HG02571 (cell line): ENCODE measurements at regions not wholly inside any gene's neighbourhood (a gene's known extent, or its start where the extent isn't known, plus 50 kb on each side); places are given as distances from the start of the nearest gene placed in this dataset.

Experiments
- ATAC-seq: cut with Tn5 transposase; IDR thresholded peaks from one replicate; pipeline ENCODE4 v1.9.1; 2021; ENCODE audit warnings: mild to moderate bottlenecking, moderate library complexity; ENCODE audit not compliant: unreplicated experiment

DNA sequence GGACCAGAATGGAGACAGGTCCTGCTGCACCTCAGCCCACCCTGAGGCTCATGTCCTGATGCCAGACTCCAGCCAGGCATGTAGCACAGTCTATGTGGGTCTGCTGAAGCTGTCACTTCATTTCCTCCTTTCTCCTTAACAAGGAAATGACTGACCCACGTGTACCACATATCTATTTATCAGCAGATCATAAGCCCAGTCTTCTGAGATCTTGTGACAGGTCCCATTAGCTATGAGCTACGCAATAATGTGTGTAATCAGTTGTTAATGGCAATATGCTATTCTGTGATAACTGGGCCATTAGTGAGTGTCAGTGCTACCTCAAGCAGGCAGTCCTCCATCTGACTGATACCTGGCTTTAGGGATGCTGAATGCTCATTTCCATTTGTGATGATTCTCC lies 615.3 kb downstream of the BCL11A start:
- ATAC-seq = no peak

GRCh38 chr2:59936048-59936447 lies 617.4 kb downstream of the BCL11A start:
- ATAC-seq = no peak

GRCh38 chr2:59935005-59935404 lies 618.4 kb downstream of the BCL11A start:
- ATAC-seq = no peak

- ATAC-seq = no peak
Observed at GRCh38 chr2:59933948-59934347, 619.5 kb downstream of the BCL11A start.

DNA sequence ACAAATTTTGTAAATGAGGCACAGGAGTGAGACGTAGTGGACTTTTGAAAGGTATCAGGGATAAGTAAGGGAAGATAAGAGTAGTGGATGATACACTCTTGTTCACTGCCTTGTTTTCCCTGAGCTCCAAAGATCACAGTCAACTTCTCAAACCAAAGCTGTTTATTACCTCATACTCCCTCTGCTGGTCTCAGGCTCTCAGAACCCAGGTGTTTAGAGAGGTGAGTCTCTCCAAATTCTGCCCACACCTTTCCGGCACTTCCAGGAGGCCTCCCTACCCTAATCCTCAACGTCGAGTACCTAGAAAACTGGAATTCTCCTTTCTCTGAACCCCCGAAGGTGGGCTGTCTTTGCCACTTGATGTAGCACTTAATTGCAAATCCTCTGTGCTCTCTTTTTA lies 621.1 kb downstream of the BCL11A start:
- ATAC-seq = no peak

- ATAC-seq = no peak
Observed at GRCh38 chr2:59930430-59930829, 623.0 kb downstream of the BCL11A start.

- no peak for ATAC-seq
Observed at GRCh38 chr2:59926731-59927130, 626.7 kb downstream of the BCL11A start.

GRCh38 chr2:59925321-59925720 lies 628.1 kb downstream of the BCL11A start:
- no peak for ATAC-seq

- ATAC-seq = no peak
Observed at GRCh38 chr2:59924346-59924745, 629.1 kb downstream of the BCL11A start.

DNA sequence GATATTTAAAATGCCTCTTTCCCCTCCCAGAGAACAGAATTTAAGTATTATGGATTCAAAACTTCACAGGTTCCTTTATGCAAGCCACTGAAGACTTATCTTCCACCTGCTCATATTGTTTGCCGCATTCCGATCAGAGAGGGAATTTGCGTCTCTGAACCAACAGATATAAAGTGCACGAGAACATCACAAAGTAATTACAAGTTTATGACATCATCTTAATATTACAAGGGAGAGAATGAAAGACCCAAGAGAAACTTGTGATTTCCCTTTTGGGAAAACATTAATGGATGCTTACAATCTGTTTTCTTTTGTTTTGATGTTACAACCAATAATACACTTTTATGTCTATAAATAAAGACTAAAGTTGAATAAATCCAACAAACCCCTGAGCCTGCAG lies 631.0 kb downstream of the BCL11A start:
- no peak for ATAC-seq

GRCh38 chr2:59921743-59922142 lies 631.7 kb downstream of the BCL11A start:
- ATAC-seq = no peak

DNA sequence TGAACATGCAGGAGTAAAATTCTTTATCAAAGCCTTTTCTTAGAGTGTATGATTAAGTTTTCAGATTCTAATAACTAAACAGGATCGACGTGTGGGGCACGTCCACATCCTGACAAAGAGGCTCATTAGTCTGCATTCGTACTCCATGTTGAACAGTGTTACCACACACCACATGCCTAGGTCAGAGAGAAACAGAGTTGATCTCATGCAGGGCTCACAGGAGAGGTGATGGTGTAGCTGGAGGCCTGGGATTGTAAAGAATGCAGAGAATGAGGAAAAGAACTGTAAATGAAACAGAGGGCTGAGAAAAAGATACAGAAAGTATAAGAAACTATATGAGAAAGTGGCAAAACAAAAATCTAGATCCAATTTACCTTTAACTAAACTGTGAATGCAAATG lies 632.5 kb downstream of the BCL11A start:
- ATAC-seq = no peak

DNA sequence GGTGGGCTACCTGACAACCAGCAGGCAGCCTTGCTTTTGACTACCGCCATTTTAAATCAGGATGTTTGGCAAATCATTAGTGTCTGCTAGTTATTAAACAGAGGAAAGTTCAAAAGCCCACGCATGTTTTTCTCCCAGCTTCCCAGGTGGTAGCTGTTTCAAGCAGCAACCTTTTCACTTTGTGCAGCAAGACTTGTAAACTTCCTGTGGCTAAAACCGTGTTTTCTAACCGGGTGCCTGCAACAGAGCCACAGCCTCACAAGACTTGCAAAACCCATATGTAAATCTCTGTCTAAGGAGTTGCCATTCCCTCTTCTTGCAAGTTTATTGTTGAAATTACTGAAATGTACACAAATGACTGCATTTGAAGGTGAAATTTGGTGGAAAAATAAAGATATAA lies 633.1 kb downstream of the BCL11A start:
- no peak for ATAC-seq

- no peak for ATAC-seq
Observed at GRCh38 chr2:59919579-59919978, 633.9 kb downstream of the BCL11A start.

GRCh38 chr2:59912042-59912441 lies 641.4 kb downstream of the BCL11A start:
- no peak for ATAC-seq

- no peak for ATAC-seq
Observed at GRCh38 chr2:59910166-59910565, 643.3 kb downstream of the BCL11A start.

DNA sequence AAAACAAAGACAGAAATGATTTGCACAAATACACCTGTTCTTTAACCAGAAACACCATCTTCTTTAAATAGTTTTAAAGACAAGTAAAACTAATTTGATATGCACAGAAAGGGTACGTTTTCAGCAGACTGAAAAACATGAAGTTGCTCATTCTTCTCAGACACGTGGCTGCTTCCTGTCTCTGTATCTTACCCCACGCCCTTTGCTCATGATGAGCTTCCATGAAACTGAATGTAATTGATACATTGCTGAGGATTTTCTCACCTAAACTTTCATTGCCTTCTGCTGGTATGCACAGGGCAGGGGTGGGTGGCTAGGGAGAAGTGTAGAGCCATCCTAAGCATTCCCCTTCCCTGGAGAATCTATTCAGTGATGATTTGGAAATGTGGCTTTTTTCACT lies 644.3 kb downstream of the BCL11A start:
- no peak for ATAC-seq

DNA sequence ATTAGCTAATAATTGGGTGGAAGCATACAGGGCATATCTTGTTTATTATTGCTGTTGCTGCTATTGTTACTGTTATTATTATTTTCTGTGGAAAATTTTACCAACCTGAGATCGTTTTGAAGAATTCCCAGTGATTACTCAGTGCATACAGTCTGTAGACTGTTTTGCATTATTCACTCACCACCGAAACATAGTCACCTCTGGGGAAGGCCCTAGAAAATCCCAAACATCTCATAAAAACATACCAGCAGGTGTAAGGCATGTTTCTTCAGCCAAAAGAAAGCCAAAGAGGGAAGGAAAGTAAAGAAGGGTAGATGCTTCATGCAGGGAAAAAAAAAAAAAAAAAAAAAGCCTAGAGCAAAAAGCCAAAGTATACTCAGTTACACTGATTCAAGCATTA lies 647.7 kb downstream of the BCL11A start:
- ATAC-seq = no peak

DNA sequence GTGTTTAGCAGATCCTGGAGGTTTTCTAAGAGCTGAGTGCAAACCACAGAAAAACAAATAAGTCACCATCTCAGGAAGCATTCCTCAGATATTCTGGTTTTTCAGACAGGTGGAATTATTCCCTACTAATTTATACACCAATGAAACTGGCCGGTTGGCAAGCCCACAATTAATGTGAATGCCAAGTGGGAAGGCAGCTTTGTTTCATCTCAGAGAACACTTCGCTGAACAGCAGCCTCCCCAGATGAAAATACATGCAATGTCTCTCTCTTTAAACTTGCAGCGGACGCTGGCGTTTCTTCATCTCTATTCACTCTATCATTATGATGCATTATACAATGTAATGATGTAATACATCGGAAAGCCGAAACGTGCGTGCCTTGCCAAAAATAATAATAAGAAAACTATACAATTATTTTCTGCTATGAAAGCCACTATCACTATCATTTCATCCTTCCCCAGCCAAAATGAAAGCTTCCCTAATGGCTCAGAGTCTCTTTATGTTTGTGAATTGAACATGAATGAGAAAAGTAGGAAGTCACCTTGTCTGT lies 649.4 kb downstream of the BCL11A start:
- ATAC-seq = no peak

DNA sequence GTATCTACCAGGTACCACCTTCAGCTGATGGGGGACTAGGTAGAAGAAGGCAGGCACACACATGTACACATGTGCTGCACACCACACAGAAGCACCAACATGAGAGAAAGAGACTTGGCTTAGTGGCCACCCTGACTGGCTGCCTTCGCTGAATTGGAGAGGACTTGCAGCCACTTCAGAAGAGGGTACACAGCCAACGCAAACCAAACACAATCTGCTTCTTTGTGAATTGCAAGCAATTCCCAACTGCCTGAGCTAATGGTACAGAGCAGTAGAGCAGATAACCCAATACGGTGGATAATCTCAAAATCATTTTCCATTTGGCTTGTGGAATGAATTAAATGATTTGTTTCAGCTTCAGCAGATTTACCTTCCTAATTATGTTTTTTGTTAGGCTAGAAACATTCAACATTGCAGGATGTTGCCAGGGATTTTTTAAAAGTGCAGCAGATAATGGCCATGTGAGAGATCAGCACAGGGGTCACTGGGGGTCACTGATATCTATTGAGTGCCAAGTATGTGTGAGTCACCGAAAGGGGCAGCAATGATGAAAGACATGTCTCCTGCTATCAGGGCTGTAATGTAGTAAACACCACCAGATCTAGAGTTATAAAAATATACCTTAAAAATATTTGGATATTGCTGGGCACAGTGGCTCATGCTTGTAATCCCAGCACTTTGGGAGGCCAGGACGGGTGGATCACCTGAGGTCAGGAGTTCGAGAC lies 652.6 kb downstream of the BCL11A start:
- ATAC-seq = no peak

DNA sequence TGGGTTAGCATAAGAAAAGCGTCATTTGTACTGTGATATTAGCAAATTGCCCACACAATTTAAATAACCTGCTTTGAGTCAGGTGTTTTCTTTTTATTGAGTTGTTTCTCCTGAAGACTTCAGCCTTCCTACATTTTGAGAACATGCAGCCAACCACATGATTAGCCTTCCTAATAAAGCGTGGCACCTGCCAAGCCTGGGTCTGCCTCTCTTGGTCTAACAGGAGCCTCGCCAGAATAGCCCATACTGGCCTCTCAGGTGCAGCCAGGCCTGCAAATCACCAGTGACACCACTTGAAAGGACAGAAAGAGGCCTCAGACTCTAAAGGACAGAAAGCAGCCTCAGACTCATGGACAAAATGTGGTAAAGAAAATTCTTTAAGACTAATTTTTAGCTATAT lies 653.8 kb downstream of the BCL11A start:
- ATAC-seq = no peak

DNA sequence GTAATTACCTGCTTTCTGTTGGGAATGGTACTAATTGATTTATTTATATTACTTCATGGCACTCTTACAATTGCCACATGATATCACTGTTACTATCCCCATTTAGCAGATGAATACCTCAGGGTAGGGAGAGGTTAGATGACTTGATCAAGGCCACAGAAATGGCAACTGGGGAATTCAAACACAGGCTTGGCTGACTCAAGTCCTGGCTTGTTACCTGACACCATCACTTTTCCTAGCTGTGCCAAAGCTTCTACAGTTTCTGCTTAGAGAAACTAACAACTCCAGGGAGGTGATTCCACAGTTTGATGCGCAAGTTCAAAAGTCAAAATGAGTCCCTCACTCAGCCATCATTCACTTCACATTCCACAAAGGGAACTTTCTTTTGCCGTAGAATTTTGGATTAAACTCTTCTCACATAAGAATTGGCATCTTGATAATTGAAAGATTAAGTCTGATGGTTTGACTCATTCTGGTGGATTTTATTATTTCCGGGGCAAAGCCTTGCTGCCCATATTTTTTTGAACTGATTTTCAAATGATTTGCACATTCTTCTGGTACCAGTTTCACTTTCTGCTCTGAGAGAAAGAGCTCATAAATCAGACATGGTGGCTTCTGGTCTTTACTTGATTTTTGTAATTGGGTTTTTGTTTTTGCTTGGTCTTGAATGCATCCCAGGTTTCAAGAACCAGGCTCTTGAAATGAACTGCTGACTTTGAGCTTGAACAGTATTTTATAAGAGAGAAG lies 656.8 kb downstream of the BCL11A start:
- no peak for ATAC-seq
